Esophagus muscularis mucosa (tissue), 3 donors: ENCODE measurements at regions not wholly inside any gene's neighbourhood (a gene's known extent, or its start where the extent isn't known, plus 50 kb on each side); places are given as distances from the start of the nearest gene placed in this dataset.

ENCODE experiments used
- POLR2A ChIP-seq: fragments of 450-650 bp; IDR thresholded peaks from one replicate; pipeline ENCODE4 v1.6.1; 2017; ENCODE audit warnings: antibody characterized with exemption, moderate library complexity, mild to moderate bottlenecking, low read depth
- POLR2AphosphoS5 ChIP-seq, 2 donors: sonication (generic); formaldehyde crosslinking; IDR thresholded peaks; one replicate each; pipeline ENCODE4 v1.6.1; 2017; ENCODE audit warnings: antibody characterized with exemption in 2 of 2
- TF ChIP-seq, protein P1 (sequence below), 3 experiments: fragments of 200-600 bp in 2 of 3; fragments of 450-650 bp in 1 of 3; sonication (generic) in 2 of 3; IDR thresholded peaks; one replicate each; pipeline ENCODE4 v1.5.1; 2017 to 2019; ENCODE audit warnings: antibody characterized with exemption in 3 of 3, mild to moderate bottlenecking in 2 of 3, moderate library complexity in 1 of 3

DNA sequence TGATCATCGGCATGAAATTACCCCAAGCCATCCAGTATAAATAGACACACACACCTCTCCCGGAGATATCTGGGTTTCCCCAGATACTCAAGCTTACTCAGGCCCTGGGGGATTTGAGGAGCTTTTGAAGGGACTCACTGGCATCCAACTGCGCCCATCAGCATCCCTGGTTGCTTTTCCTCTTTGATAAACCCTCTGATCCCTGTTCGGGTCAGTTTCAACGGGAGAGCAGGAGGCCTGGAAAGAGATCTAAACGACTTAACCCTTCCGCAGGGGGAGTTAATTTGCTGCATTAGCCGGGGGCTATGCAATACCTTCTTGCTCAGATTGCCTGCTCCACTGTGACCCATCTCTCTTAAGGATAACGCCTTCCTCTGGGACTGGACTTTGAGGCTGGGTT is 76.6 kb downstream of the MAF start:
- no peak for TF ChIP-seq POLR2AphosphoS5 (IDR thresholded peaks at IDR 0.05)
- TF ChIP-seq, protein P1, sequence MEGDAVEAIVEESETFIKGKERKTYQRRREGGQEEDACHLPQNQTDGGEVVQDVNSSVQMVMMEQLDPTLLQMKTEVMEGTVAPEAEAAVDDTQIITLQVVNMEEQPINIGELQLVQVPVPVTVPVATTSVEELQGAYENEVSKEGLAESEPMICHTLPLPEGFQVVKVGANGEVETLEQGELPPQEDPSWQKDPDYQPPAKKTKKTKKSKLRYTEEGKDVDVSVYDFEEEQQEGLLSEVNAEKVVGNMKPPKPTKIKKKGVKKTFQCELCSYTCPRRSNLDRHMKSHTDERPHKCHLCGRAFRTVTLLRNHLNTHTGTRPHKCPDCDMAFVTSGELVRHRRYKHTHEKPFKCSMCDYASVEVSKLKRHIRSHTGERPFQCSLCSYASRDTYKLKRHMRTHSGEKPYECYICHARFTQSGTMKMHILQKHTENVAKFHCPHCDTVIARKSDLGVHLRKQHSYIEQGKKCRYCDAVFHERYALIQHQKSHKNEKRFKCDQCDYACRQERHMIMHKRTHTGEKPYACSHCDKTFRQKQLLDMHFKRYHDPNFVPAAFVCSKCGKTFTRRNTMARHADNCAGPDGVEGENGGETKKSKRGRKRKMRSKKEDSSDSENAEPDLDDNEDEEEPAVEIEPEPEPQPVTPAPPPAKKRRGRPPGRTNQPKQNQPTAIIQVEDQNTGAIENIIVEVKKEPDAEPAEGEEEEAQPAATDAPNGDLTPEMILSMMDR (IDR thresholded peaks at IDR 0.05), result no peak
- TF ChIP-seq POLR2A, result no peak
